8988T (cell line): ENCODE measurements at regions not wholly inside any gene's neighbourhood (a gene's known extent, or its start where the extent isn't known, plus 50 kb on each side); places are given as distances from the start of the nearest gene placed in this dataset.

Source experiments
- DNase-seq: peaks from one replicate; pipeline ENCODE4 v3.0.0; 2011

DNA sequence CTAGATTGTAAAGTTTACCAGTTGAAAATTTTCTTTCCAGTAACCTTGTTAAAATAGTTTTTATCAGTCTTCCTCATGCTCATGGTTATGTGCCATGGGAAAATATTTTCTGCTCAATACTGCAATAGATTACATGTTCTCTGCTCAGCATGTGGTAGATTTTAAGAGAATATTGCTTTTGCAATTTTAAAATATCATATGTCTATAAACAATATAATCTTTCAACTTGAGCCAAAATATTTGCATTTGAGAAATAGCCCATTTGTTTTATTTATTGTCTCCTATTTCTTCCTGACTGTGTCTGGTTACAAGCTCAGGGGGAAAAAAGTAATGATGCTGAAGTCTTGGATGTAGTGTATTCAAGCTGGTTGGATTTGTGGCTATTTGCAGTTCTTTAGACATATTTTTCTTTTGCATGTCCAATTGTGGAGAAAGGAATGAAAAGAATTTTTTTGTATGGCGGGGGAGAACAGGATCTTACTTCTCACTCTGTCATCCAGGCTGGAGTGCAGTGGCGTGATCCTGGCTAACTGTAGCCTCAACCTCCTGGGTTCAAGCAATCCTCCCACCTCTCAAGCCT lies 342.6 kb upstream of the NAV3 start:
- DNase-seq = no peak

DNA sequence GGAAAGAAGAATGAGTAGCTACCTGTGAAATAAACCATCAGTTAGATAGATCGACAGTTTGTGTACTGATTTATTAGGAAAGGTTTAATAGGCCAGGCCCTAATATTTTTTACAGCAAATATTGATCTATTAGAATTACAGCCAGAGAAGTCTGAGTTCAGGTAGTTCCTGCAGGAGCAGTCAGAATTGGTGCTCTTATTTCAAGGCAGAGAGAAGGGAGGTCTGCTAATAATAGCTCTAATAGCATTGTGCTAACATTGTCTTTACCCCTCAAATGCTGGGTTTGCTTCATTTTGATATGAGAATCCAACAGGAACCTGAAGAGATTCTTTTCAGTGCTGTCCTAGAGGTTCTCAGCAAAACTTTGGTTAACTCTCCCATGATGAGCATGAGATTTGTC lies 343.8 kb upstream of the NAV3 start:
- DNase-seq = no peak

DNA sequence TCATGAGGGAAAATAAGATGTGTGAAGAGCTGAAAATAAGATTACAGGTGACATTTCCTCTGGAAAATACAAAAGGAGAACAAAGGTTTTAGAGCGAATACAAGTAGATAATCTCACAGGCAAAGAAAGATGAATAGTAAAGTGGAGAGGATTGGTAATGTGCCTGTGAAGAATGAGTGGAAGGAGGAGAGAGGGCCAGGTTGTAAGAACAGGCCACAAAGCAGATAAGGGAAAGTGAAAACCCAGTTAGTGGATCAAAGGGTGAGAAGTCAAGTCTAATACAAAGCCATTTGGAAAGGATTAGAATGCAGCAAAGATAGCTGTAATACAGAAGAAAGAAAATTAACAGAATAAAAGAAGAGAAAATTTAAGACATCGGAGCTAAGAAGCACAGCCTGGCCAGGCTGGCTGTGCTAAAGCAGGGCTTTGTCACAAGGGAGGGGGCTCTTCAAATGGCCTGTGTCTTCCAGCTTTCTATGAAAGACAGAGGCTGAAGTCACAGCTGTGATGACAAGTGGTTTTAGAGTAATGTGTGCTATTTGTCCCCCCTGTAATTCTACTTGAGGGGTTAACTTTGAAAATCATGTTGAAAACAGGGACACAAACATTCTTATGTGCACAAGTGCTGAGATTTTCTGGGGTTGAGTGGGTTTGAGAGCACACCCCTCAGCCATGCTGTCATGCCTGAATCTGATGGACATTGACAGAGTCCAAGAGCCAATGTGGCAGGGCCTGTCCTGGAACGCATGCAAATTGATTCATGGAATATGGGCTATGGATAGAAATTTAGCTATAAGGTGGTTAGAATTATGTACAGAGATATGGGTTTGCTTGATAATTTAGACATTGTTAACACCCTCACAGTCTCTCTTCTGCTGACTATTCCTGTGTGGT lies 344.5 kb upstream of the NAV3 start:
- DNase-seq = no peak

DNA sequence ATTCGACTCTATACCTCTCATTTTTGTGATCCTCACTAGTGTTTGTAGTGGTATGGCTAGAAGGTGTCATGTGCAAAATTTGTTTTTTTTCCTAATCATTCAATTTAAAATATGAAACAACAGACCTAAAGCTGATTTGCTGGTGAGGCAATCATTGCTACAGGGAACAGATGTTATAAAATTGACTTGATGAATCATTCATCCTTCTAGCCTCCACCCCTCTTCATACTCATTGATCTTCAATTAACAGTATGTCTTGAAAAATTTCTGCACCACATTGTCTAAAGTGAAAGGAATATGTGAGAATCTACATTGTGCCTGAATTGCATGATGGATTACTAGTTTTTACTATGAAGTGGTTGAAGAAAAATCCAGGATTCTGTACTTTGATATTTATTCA lies 349.0 kb upstream of the NAV3 start:
- DNase-seq = no peak

DNA sequence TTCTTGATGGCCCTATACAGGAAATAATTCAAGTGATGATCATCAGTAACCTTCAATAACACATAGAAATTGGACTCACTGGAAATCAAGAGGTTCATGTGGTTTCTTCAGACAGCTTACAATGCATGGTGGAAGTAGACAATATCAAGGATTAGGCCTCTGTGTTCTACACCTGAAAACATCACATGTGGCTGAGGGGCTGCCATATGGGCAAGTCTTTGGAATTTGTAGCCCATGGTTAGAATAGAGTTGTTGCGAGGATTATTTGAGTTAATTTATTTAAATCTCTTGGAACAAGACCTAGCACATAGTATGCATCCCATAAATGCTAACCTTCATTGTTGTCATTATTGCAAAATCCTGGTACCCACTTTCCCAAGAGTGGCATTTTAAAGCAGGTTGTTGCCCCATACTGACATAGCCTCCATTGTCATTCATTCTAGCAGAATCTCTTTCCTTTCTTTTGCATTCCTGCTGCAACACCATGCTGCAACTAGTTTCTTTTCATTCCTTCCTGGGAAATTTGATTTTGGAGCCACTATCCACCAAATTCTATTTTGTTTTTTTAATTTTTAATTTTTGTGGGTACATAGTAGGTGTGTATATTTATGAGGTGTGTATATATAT lies 352.7 kb upstream of the NAV3 start:
- no peak for DNase-seq

DNA sequence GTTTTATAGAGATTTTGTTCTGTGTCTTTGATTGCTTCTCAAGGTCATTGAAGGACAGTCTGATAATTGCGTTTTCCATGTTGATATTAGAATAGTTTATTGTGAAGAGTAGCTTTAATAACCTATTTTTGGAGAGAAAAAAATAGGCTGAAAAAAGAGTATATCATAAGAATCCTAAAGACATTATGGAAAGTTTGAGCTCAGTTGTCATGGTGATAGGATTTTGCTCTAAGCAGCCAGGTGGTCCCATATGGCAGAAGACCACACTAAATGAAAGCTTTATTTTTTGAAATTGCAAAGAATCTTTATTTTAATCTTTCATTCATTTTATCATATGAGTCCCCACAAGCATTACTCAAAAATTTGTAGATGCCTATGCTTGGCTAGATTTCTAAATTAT lies 358.9 kb upstream of the NAV3 start:
- no peak for DNase-seq

DNA sequence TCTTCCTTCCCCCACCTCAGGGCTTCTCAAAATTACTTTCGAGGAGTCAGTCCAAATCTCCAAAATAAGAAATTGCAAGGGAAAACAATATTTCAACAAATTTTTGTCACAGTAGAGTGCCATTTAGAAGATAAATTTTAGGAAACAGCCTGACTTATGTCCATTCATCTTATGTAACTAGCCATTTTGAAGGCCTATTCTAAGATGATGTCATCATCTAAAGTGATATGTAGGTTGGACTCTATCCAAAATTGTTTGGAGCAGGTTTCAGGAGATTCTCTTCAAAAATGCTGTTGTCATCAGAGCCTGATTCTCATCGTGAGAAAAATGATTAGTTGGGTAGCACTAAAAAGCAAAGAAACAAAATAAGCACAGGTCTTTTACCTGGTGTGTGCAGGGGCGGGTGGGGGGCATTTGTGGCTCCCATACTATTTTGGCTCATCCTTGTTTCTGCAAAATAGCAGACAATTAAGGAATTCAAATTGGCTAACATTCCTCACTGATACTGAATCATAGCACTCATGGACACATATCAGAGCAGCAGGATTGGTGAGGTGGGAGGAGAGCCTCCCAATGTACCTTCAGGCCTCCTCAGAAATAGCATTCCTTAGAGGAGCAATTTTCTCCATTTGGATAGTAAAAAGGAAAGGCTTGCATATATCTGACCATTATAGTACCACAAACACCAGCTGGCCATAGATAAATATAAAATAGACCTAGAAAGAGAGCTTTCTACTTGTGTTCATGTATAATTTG lies 360.9 kb upstream of the NAV3 start:
- no peak for DNase-seq

DNA sequence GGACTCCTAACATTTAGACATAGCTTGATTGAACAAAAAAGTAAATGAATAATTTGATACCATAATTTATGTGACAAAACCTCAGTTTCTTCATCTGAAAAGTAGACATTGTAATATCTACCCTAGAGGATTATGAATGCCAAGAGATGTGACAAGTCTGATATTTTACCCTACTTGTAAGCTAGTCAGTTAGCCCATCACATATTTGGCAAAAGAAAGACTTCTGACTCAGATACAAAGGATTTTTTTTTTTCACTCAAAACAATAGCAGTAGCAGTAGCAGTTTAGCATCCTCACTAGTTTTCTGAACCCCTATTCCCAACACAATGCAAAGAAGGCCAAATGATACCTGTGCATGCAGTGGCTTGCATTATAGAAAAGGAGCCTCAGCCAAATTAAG lies 377.3 kb upstream of the E2F7 start:
- DNase-seq = no peak

DNA sequence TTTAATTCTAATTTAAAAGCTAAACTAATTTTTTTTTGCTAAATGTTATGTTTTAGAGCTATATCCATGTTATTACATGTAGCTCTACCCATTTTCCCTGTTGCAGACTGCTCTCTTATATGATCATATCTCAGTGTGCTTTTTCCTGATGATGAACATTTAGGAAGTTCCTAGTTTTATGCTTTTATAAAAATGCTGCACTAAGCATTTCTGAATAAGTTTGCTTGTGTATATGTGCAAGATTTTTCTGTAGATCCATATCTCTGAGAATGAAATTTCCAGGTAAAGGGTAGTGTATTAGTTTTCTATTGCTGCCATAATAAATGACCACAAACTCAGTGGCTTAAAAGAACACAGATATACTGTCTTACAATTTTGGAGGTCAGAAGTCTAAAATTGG lies 374.4 kb upstream of the E2F7 start:
- no peak for DNase-seq

DNA sequence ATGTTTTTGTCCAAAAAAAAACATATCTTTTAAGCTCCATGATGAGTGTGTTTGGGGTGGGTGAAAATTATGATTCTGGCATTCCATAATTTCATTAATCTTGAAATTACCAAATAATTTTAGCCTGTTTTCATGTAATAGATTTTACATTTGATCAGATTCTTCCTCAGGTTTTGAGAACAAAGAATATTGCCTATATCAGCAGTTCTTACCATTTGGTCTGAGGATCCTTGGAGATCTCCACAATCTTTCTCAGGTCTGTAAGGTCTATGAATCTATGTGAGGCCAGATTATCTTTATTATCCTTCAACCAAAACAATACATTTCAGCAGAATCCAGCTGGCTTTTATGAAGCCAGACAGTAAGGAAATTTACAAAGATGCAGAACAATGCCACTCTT lies 373.3 kb upstream of the E2F7 start:
- DNase-seq = no peak

DNA sequence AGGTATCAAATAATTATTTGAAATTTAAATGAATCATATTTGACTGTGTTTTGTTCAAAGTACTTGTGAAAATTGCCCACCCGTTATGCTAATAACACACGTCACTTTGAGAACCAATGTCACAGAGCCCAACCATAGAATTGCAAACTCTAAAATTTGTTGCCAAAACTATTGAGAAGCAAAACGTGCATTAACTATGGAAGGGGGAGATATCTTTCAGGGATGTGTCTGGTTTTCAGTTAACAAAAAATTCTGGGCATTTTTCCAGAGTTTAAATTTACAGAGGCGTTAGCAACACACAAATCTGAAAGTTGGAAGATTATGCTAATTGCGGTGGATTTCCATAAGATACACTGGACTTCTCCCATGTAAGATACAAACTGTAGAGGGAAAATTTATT lies 371.8 kb upstream of the E2F7 start:
- DNase-seq = no peak

DNA sequence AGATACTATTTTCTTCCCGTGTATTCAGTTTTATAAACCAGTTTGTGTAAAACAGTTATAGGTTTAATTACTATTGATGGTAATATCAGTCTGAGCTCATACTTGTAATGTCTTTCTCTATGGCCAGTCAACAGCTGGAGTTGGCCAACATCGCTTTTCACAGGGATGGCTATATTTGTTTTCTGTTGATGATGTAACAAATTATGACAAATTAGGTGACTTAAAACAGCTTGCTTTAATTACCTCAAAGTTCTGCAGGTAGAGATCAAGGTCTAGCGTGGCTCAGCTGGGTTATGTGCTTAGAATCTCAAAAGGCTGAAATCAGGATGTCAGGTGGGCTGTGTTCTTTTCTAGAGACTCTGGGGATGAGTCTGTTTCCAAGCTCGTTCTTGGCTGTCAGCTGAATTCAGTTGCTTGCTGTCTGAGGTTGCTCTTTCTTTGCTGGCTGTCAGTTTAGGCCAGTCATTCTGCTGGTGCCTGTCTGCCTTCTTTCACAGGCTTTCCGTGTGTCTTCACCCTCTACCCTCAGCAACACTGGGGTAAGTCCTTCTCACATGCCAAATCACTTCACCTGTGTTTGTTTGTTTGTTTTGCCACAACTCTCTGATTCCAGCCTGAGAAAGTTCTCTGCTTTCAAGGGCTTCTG lies 370.2 kb upstream of the E2F7 start:
- no peak for DNase-seq

DNA sequence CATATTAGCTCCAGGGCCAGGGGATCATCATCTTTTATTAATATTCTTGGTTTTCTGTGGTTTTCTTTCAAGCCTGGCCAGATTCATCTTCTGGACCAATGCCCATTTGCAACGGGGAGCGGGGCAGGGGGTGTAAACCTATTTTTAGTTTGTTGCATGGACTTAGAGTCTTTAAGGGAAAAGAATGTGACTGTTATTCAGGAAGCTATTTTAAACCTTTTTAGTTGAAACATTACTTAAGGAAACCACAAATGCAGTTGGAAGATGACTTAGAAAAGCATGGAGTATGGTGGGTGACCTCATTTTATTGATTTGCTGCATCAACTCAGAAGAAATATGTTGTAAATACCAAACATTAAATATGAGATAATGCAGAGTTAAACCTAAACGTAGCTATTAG lies 368.4 kb upstream of the E2F7 start:
- DNase-seq = no peak

DNA sequence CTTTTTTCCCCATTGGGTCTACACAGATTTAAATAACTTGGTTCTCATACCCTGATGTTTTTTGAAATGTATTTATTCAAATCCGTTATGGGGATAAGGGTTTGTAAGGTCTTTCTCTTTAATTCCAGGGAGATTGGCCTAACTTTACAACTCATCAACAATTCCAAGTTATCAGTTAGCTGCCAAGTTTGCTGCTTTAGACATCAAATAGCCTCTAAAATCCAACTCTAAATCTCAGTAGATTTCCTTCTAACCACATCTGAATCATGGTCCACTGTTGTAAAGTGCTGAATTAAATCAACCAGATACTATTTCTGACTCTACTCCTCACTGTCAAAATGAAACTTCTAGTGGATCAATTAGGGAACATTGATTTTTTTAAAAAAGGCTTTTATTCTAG lies 364.1 kb upstream of the E2F7 start:
- DNase-seq = no peak

DNA sequence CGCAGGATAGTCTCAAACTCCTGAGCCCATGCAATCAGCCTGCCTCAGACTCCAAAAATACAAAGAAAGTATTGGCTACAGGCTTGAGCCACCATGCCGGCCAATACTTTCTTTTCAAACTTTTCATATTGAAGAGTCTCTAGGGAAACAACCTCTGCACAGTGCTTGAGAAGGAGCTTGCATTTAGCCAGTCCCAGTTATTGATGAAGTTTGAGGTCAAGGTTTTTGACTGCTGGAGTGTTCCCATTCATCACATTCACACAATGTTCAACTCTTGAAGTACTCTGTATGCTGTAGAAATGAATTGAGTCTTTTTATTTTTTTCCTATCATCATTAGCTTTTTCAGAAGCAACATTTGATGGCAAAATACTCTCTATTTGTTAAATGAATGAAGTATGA lies 355.8 kb upstream of the E2F7 start:
- no peak for DNase-seq

DNA sequence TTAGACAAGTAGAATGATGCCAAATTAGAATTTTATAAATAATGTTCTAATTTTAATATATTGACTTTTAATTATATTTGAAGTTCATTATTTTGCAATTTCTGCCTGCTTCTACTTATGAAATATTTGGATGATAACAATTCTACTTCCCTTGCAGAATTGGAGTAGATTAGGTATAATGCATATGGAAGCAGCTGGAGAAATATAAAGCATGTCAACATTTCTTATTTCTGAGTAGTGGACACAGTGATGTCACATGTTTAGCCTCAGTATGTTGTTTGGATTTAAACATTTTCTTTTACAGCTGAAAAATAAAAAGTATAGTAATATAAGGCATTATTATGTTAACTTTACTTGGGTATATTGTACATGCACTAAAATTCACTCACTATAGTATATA lies 344.2 kb upstream of the E2F7 start:
- DNase-seq = no peak

DNA sequence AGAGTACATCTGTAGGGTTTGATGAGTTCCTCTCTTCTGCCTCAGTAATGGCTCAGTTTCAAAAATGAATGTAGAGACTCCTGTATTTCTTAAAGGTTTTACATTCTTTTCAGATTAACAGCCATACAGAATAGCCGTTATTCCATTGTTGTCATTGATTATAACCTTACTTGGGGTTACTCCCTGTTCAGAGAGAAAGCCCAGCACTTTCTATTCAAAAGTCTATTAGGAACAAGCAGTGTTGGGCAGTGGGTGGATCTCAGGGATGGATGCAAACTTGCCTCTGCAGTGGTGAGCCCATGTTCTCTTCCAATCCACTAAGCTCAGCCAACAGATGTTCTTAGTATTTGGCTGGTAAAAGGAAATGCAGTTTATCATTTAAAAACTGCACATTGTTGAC lies 342.6 kb upstream of the E2F7 start:
- no peak for DNase-seq

DNA sequence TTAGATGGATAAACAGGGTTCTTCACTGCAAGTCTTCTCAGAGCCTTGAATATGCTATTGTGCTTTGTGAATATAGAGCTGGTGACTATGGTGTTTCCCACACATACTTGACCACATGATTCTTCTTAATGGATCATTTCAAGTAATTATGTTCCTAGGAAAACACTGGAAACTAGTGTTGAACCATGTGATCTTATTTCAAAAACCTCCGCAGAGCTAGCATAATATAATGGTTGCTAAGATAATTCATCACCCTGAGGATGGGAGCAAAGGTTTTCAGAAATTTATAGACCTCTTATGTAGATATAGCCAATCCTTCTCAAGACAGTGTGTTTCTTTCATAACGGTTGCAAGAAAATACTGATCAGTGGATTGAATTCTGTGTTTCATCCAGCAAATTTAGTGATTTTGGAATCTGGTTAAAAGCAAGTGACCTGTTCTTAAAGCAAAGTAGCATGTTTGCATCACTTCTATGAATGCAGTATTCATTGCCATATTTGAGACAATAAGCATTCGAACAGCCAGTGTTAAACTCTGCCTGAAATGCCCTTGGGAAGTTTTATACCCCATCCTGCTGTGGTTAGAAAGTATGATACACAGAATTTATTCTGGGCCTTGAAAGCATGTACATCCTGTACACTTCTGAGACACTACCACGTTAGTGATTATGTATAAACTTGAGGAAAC lies 341.0 kb upstream of the E2F7 start:
- no peak for DNase-seq

DNA sequence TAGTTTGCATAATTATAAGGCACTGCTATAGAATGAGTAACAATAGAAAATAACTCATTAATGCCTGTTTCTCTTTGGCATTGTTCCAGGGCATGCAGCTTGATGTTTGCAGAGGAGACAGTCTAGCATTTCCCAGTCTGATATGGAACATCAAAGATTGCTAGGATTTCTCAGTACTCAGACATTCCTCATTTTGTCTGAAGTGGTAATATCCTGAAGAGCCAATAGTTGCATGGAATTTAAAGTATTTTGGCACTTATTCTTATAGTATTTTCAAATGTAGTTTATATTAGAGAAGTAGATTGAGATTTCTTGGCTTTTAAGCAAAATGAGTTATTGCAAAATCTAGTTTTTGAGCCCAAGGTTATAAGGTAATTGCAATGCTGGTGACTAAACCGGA lies 337.3 kb upstream of the E2F7 start:
- DNase-seq = no peak

DNA sequence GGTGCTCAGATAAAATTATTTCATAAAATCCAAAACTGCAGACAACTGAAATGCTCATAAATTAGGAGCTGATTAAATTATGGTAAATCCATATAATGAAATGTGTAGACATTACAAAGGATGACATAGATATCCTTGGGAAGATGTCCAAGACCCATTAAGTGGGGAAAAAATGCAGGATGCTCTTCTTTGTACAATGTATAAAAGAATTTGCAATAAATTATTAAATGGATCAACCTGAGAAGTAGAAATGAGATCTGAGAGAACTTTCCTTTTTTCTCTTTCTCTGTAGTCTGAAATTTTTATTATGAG lies 336.4 kb upstream of the E2F7 start:
- no peak for DNase-seq

DNA sequence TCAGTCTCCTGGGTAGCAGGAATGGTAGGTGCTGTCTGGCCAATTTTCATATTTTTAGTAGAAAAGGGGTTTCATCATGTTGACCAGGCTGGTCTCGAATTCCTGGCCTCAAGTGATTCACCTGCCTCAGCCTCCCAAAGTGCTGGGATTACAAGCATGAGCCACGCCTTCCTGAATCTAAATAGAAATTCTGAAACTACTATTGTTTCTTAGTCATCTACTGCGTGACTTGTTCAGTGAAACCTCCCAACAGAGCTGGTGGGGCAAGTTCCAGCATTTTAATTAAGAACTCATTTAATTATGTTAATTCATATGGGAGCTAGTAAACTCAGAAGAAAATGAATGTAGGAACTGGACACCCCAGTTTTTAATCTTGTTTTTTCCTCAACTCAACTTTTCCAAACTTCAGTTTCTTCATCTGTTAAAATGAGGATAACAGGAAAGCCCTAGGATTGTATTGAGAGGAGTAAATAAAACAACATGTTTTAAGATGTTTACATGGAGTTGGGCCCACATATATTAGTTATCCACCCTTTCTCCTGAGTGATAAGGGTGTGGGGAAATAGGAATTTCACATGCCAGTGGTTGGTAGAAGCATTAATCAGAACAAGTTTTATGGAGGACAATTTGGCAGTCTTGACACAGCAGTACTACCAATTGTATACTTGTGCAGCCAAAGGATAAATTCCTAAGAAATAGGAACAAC lies 335.8 kb upstream of the E2F7 start:
- no peak for DNase-seq

DNA sequence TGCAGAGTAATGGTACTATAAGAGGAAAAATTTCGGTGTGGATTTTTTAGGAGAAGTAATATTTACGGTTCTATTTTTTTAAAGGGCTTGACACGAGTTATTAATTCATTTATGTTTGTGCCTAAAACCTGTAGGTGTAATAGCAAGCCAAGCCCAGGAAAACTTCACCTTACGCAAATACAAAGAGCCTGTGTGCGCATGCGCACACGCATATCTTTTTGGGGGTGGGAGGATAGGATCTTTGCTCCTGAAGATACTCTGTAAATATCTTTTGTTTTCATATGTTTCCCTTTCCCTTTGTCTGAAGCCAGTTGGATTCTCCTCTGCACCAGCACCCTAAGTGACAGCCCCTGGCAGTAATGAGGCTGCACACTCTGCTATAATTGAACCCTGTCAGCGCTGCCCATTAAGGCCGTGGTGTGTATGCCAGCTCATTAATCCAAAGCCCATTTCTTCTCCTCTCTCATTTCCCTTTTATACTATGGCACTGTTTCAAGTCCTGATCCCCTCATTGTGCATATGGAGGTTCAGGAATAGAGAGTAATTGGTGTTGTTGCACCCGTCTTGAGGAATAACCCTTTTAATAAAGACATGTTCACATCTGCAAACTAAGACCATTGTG lies 327.2 kb upstream of the E2F7 start:
- no peak for DNase-seq
